A172 (cell line): ENCODE measurements at regions not wholly inside any gene's neighbourhood (a gene's known extent, or its start where the extent isn't known, plus 50 kb on each side); places are given as distances from the start of the nearest gene placed in this dataset.
A peak's percentile ranks its signal among the peaks of the same experiment; 100 is the strongest.

Experiments
- DNase-seq: peaks from one replicate; pipeline ENCODE4 v3.0.0-alpha.2; 2015; ENCODE audit warnings: low spot score

DNA sequence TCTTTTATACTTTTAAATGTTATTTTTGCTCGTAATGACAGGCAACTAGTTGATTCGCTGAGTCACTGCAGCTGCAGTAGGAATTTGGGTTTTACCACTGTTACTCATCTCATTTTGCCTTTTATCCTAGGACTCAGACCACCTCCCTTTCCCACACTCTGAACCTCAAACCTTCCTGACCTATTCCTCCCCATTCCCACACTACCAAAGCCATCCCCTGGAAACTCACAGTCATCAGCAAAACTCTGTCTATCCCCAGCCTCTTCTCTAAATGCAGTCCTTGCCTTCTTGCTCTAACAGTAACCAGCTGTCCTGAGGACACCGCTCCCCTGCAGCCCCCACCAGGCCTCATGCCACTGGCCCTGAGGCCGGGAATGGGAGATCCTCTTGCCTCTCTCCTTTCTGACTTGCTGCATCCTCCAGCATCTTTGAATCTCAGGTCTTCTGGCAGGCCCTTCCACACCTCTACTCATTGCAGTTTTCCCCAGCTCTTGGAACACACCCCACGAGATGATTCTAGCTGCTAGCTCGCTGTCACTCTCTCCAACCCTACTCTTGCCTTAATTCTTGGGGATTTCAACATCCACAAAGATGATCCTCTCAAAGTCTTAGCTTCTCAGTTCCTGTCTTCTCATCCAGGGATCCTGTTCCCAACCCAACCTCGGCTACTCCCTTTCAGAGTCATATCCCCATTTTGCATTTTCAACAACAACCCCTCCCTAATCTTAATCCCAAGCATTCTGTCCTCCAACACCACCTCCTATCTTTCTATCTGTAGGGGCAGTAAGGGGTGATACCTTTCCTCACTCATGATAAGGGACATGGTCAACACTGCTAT, 55.9 kb upstream of the C3orf80 start:
- peak; percentile 94 for DNase-seq

DNA sequence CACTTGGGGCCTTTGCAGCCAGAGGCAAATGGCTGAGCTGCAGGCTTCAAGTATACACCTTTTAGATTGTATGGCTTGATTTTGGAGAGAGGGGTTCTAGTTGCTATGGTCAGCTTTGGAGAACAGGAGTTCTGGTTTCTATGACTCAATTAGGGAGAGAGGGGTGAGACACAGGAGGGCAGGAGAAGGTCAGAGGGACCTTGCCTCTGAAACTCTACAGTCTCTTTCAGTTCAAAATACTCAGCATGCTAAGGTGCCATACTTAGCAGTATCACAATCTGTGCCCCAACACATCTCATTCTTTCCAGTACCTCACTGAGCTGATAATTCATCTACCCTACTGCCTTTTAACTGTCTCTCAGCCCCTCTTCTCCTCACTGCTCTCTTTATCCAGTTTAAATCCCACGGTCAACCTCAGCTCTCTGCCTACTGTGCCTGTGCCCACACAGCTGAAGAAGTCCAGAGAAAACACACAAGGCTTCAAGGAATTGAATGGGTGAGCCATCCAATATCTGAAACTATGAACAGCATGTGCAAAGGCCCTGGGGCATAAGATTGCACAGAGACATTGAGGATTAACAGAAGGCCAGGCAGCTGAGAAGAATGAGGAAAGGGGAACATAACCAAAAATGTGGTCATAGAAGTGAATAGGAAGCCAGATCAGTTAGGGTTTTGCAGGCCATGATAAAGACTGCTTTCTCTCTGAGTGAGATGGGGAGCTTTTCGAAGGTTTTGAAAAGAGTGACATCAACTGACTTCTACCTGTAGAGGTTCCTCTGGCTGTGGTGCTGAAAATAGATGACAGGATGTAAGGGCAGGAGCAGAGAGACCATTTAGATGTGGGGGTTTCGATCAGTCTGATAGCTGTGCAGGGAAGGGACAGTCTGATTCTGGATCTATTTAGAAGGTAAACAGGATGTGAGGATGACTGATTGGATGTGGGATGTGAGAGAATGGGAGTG, 54.5 kb upstream of the C3orf80 start:
- DNase-seq = no peak

- DNase-seq = no peak
Measured at GRCh38 chr3:160171813-160172212, 53.4 kb upstream of the C3orf80 start.

- DNase-seq = no peak
Measured at GRCh38 chr3:160174621-160175020, 50.6 kb upstream of the C3orf80 start.
